GM10266 (cell line): ENCODE measurements at regions not wholly inside any gene's neighbourhood (a gene's known extent, or its start where the extent isn't known, plus 50 kb on each side); places are given as distances from the start of the nearest gene placed in this dataset.

Experiments
- DNase-seq: peaks from one replicate; pipeline ENCODE4 v3.0.0; 2012; ENCODE audit errors: extremely low spot score
- CTCF ChIP-seq: IDR thresholded peaks from 2 replicates; pipeline ENCODE4 v1.5.1; 2012; ENCODE audit warnings: mild to moderate bottlenecking, low read depth; ENCODE audit not compliant: control insufficient read depth, insufficient read depth; ENCODE audit errors: missing control alignments

GRCh38 chr18:78739882-78740677, 239.5 kb upstream of the SALL3 start:
- DNase-seq, result no peak
- no peak for TF ChIP-seq CTCF

GRCh38 chr18:78740876-78741275, 238.7 kb upstream of the SALL3 start:
- TF ChIP-seq CTCF, result no peak
- DNase-seq, result no peak

- DNase-seq, result no peak
- no peak for TF ChIP-seq CTCF
Measured at GRCh38 chr18:78741381-78742217, 238.0 kb upstream of the SALL3 start.

GRCh38 chr18:78742218-78742745, 237.3 kb upstream of the SALL3 start:
- no peak for DNase-seq
- no peak for TF ChIP-seq CTCF

- no peak for TF ChIP-seq CTCF
- no peak for DNase-seq
Measured at GRCh38 chr18:78743078-78743477, 236.5 kb upstream of the SALL3 start.

- no peak for TF ChIP-seq CTCF
- DNase-seq, result no peak
Measured at GRCh38 chr18:78751664-78752063, 228.0 kb upstream of the SALL3 start.

GRCh38 chr18:78753240-78753639, 226.4 kb upstream of the SALL3 start:
- TF ChIP-seq CTCF, result no peak
- no peak for DNase-seq
